Heart right ventricle (tissue), 16 donors: ENCODE measurements at regions not wholly inside any gene's neighbourhood (a gene's known extent, or its start where the extent isn't known, plus 50 kb on each side); places are given as distances from the start of the nearest gene placed in this dataset.

Source experiments
- ATAC-seq, 8 donors: fragments of 200-7000 bp; cut with Tn5 transposase; one replicate each; pipeline ENCODE4 v1.9.1; 2020; ENCODE audit warnings: mild to moderate bottlenecking in 8 of 8, moderate library complexity in 8 of 8, moderate number of reproducible peaks in 1 of 8
- DNase-seq, 2 donors: peaks; one replicate each; pipeline ENCODE4 v3.0.0-alpha.2; 2020
- H3K27ac ChIP-seq, 10 donors: fragments of 200-600 bp; sonication (generic) in 2 of 10; one replicate each; pipeline versions ENCODE4 v1.5.0 to v1.8.0; 2020 to 2022; ENCODE audit warnings: mild to moderate bottlenecking in 3 of 10
- H3K27me3 ChIP-seq, 7 donors: fragments of 200-600 bp; one replicate each; pipeline ENCODE4 v1.8.0; 2021 to 2022; ENCODE audit warnings: mild to moderate bottlenecking in 2 of 7
- H3K36me3 ChIP-seq, 9 donors: fragments of 200-600 bp; sonication (generic) in 1 of 9; one replicate each; pipeline versions ENCODE4 v1.5.0 to v1.8.0; 2020 to 2022; ENCODE audit warnings: mild to moderate bottlenecking in 2 of 9
- H3K4me1 ChIP-seq, 9 donors: fragments of 200-600 bp; sonication (generic) in 1 of 9; one replicate each; pipeline versions ENCODE4 v1.5.0 to v1.8.0; 2020 to 2022; ENCODE audit warnings: mild to moderate bottlenecking in 4 of 9
- H3K4me3 ChIP-seq, 10 donors: fragments of 200-600 bp; sonication (generic) in 2 of 10; one replicate each; pipeline versions ENCODE4 v1.5.0 to v1.8.0; 2020 to 2022; ENCODE audit warnings: mild to moderate bottlenecking in 7 of 10, moderate library complexity in 2 of 10
- H3K9me3 ChIP-seq, 11 donors: fragments of 200-600 bp in 10 of 11; sonication (generic) in 2 of 11; one replicate each; pipeline versions ENCODE4 v1.5.0 to v1.8.0; 2013 to 2022; ENCODE audit warnings: mild to moderate bottlenecking in 2 of 11, control low read depth in 1 of 11, moderate library complexity in 1 of 11
- WGBS, 2 donors: extraction: QIAGEN DNeasy Blood & Tissue Kit; methylation state at CpG; one replicate each; pipeline ENCODE4 v1.1.7; 2013; ENCODE audit warnings: inconsistent platforms in 1 of 2; 5-methylcytosine and 5-hydroxymethylcytosine counted together
- intact Hi-C, 10 donors: fragments of 100-400 bp; cut with DNase I; formaldehyde crosslinking; loops; one replicate each; pipeline versions ENCODE4 v1.11.1 to v1.14.2; 2022
- TF ChIP-seq, protein P1 (sequence below), 9 donors: fragments of 200-600 bp; sonication (generic) in 2 of 9; IDR thresholded peaks; one replicate each; pipeline versions ENCODE4 v1.5.0 to v1.8.0; 2021 to 2022; ENCODE audit warnings: antibody characterized with exemption in 9 of 9, mild to moderate bottlenecking in 5 of 9, moderate library complexity in 1 of 9
- donor health status: Arrhythmogenic right ventricular cardiomyopathy.
- donor health status: ischemic (EF 13 %, LVEDD 7.1; RV severe dilation, severe dysfunction).
- donor health status: healthy with polysubstance abuse.
- donor health status: DM: no; HTN: yes; CAD: no.
- donor health status: DM: no; HTN: no; CAD: no.
- donor health status: ischemic (EF 25% LVEDD 6.9; RV normal size, moderate dysfunction).
- donor health status: ischemic (EF 25% LVEDD 5.7; RV mildly dilated, moderate dysfunction).
- donor health status: healthy.
- donor health status: DM: yes; HTN: yes; CAD: no.
- donor health status: Ischemic cardiomyopathy.
- donor health status: ischemic (EF 35%, LVEDD 5.7; RV mildly dilated, moderate dysfunction).
- donor health status: nonischemic (EF 11% LVEDD 7.7; RV severe dilation, severe dysfunction).
- donor health status: DM: yes; HTN: yes; CAD: no.
- donor health status: PGD.
- donor health status: ischemic (EF 29% LVEDD 5.4; RV normal size, mild dysfunction).
- donor health status: nonischemic (EF 23%, LVEDD 6.1; RV moderate dilation, normal function).

DNA sequence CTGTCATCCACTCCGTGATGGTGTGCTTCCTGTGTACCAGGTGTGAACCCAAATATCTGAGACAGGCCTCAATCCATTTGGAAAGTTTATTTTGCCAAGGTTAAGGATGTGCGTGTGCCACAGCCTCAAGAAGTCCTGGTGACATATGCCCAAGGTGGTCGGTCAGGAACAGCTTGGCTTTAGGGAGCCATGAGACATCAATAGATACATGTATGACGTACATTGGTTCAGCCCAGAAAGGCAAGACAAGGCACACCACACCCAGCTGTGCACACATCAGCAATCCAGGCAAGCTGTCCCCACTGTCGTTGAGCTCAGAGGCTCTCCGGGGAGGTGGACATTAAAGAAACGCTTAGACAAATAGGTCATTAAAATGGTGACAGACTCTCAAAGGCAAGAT lies 56.8 kb upstream of the SHANK2 start:
- DNase-seq (no peak), ATAC-seq (no peak)
- intact Hi-C loops = no loop called here
- 90 to 93% methylated on average over 7 of the region's 7 CpGs for WGBS, 2 donors
- Histone ChIP-seq H3K4me3 (no peak overlapping the region), H3K4me1 (no peaks in the 10 kb centered on the region), H3K9me3 (peaks cover 0 to 4% (median 0%) of the 10 kb centered on the region in 11 donors), H3K27me3 (peaks cover 0 to 22% (median 5%) of the 10 kb centered on the region in 7 donors), H3K36me3 (no peaks in the 10 kb centered on the region), H3K27ac (no peak overlapping the region)
- TF ChIP-seq, protein P1, sequence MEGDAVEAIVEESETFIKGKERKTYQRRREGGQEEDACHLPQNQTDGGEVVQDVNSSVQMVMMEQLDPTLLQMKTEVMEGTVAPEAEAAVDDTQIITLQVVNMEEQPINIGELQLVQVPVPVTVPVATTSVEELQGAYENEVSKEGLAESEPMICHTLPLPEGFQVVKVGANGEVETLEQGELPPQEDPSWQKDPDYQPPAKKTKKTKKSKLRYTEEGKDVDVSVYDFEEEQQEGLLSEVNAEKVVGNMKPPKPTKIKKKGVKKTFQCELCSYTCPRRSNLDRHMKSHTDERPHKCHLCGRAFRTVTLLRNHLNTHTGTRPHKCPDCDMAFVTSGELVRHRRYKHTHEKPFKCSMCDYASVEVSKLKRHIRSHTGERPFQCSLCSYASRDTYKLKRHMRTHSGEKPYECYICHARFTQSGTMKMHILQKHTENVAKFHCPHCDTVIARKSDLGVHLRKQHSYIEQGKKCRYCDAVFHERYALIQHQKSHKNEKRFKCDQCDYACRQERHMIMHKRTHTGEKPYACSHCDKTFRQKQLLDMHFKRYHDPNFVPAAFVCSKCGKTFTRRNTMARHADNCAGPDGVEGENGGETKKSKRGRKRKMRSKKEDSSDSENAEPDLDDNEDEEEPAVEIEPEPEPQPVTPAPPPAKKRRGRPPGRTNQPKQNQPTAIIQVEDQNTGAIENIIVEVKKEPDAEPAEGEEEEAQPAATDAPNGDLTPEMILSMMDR (IDR thresholded peaks at IDR 0.05) = no peak

- DNase-seq (no peak), ATAC-seq (no peak)
- TF ChIP-seq, protein P1 (IDR thresholded peaks at IDR 0.05) = no peak
- intact Hi-C loops = no loop called here
- Histone ChIP-seq H3K4me3 (no peak overlapping the region), H3K9me3 (peaks cover 0 to 4% (median 0%) of the 10 kb centered on the region in 11 donors), H3K27ac (no peak overlapping the region), H3K27me3 (peaks cover 0 to 25% (median 0%) of the 10 kb centered on the region in 7 donors), H3K36me3 (no peaks in the 10 kb centered on the region), H3K4me1 (no peaks in the 10 kb centered on the region)
- WGBS, 2 donors = 74 to 84% methylated on average over 5 of the region's 5 CpGs
These were observed 55.7 kb upstream of the SHANK2 start for GRCh38 chr11:71307811-71308645.

DNA sequence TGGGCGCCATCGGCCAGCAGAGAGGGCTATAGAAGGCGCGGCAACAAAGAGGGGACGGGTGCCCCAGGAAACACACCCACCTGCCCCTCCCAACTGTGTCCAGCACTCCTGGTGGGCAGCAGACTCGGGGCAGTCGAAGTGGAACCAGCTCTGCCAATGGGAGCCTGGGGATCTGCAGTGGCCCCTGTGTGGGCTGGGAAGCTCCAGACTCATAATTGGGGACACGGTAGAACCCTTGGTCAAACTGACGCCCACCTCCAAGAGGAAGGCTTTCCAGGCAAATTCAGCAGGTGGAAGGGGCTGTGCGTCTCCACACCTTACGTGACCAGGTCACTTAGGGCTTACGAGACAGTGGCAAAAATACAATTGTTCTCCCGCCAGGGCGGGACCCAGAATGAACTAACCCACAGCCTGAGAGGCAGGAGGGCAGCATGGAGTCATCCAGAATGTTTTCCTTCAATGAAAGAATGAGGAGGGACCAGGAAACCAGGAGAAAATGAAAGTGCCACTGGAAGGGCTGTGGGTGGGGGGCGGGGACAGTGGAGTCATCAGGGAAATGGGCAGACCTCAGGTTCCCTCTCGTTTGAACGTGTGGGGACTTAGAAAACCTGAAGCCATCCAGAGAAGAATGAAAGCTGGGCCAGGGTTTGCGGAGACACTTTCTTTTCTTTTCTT lies 53.2 kb upstream of the SHANK2 start:
- H3K27ac ChIP-seq = no peak overlapping the region
- no peaks in the 10 kb centered on the region for H3K4me1 ChIP-seq
- ATAC-seq (no peak), DNase-seq (no peak)
- H3K36me3 ChIP-seq = no peaks in the 10 kb centered on the region
- WGBS, 2 donors = 81 to 85% methylated on average over 18 of the region's 18 CpGs
- H3K4me3 ChIP-seq = no peak overlapping the region
- TF ChIP-seq, protein P1 (IDR thresholded peaks at IDR 0.05) = no peak
- intact Hi-C loops = no loop called here
- H3K9me3 ChIP-seq = no peaks in the 10 kb centered on the region
- peaks cover 0 to 34% (median 22%) of the 10 kb centered on the region in 7 donors for H3K27me3 ChIP-seq

- no peaks in the 10 kb centered on the region for H3K4me1 ChIP-seq
- no peak overlapping the region for H3K4me3 ChIP-seq
- peaks cover 0 to 40% (median 25%) of the 10 kb centered on the region in 7 donors for H3K27me3 ChIP-seq
- no peak for DNase-seq
- no peaks in the 10 kb centered on the region for H3K36me3 ChIP-seq
- no peaks in the 10 kb centered on the region for H3K9me3 ChIP-seq
- TF ChIP-seq, protein P1 (IDR thresholded peaks at IDR 0.05) = no peak
- WGBS, 2 donors = 94% methylated on average over 7 of the region's 7 CpGs
- no peak for ATAC-seq
- intact Hi-C loops = no loop called here
- no peak overlapping the region for H3K27ac ChIP-seq
These were observed 52.7 kb upstream of the SHANK2 start for GRCh38 chr11:71305041-71305440.
